ENCODE measurements at regions not wholly inside any gene's neighbourhood (a gene's known extent, or its start where the extent isn't known, plus 50 kb on each side); places are given as distances from the start of the nearest gene placed in this dataset.
"Not testable (repeated sequence)": the region's sequence is repeated elsewhere in the genome, so short reads cannot be mapped to it uniquely, and the experiment has no call there.

GRCh38 chr7:35931551-35931950 lies 130.7 kb downstream of the SEPTIN7 start:
- H3K36me3 ChIP-seq (ENCODE audit: control insufficient read depth, insufficient read depth, low read length); H3K27ac Mint-ChIP-seq (ENCODE audit: unreplicated experiment); intact Hi-C loops (cut with micrococcal nuclease; ENCODE audit: unreplicated experiment); BruUV-seq (replicated peaks); H3K27me3 ChIP-seq (replicated peaks; ENCODE audit: control insufficient read depth, insufficient read depth, low read length); POLR2A ChIA-PET; H3K9me3 Mint-ChIP-seq (ENCODE audit: unreplicated experiment); H3K27me3 Mint-ChIP-seq (ENCODE audit: insufficient read depth, unreplicated experiment); H3K4me3 ChIP-seq (ENCODE audit: low read depth, low read length); H3K4me1 Mint-ChIP-seq (ENCODE audit: low read depth, unreplicated experiment); H3K4me3 Mint-ChIP-seq (ENCODE audit: unreplicated experiment); H3K36me3 Mint-ChIP-seq (ENCODE audit: insufficient read depth, unreplicated experiment); H3K4me1 ChIP-seq; H3K9me3 ChIP-seq; DNase-seq: not testable (repeated sequence)
- CTCF ChIA-PET, result interaction anchor here (0.6 kb wide), 1 partner anchor 202 kb away, joined by 3 read pairs; no protein-coding TSS in a partner anchor

GRCh38 chr7:35940695-35941094 lies 139.8 kb downstream of the SEPTIN7 start:
- H3K9me3 ChIP-seq; H3K4me3 Mint-ChIP-seq (ENCODE audit: unreplicated experiment); H3K36me3 Mint-ChIP-seq (ENCODE audit: insufficient read depth, unreplicated experiment); intact Hi-C loops (cut with micrococcal nuclease; ENCODE audit: unreplicated experiment); H3K36me3 ChIP-seq (ENCODE audit: control insufficient read depth, insufficient read depth, low read length); H3K4me1 ChIP-seq; H3K4me1 Mint-ChIP-seq (ENCODE audit: low read depth, unreplicated experiment); H3K27ac Mint-ChIP-seq (ENCODE audit: unreplicated experiment); H3K4me3 ChIP-seq (ENCODE audit: low read depth, low read length); H3K27me3 ChIP-seq (replicated peaks; ENCODE audit: control insufficient read depth, insufficient read depth, low read length); CTCF ChIA-PET; H3K27me3 Mint-ChIP-seq (ENCODE audit: insufficient read depth, unreplicated experiment); BruUV-seq (replicated peaks); POLR2A ChIA-PET; H3K9me3 Mint-ChIP-seq (ENCODE audit: unreplicated experiment): not testable (repeated sequence)
- peak in 1 of 2 experiments; percentile 43 for DNase-seq

GRCh38 chr7:35945621-35946020 lies 144.8 kb downstream of the SEPTIN7 start:
- DNase-seq; POLR2A ChIA-PET; BruUV-seq (replicated peaks); H3K4me1 Mint-ChIP-seq (ENCODE audit: low read depth, unreplicated experiment); intact Hi-C loops (cut with micrococcal nuclease; ENCODE audit: unreplicated experiment); H3K27ac Mint-ChIP-seq (ENCODE audit: unreplicated experiment); H3K36me3 ChIP-seq (ENCODE audit: control insufficient read depth, insufficient read depth, low read length); CTCF ChIA-PET; H3K36me3 Mint-ChIP-seq (ENCODE audit: insufficient read depth, unreplicated experiment); H3K4me3 ChIP-seq (ENCODE audit: low read depth, low read length); H3K9me3 ChIP-seq; H3K27me3 Mint-ChIP-seq (ENCODE audit: insufficient read depth, unreplicated experiment); H3K4me1 ChIP-seq; H3K27me3 ChIP-seq (replicated peaks; ENCODE audit: control insufficient read depth, insufficient read depth, low read length); H3K4me3 Mint-ChIP-seq (ENCODE audit: unreplicated experiment); H3K9me3 Mint-ChIP-seq (ENCODE audit: unreplicated experiment): not testable (repeated sequence)

- H3K4me3 Mint-ChIP-seq (ENCODE audit: unreplicated experiment); H3K27me3 Mint-ChIP-seq (ENCODE audit: insufficient read depth, unreplicated experiment); H3K36me3 ChIP-seq (ENCODE audit: control insufficient read depth, insufficient read depth, low read length); DNase-seq; H3K27ac Mint-ChIP-seq (ENCODE audit: unreplicated experiment); H3K27me3 ChIP-seq (replicated peaks; ENCODE audit: control insufficient read depth, insufficient read depth, low read length); intact Hi-C loops (cut with micrococcal nuclease; ENCODE audit: unreplicated experiment); H3K4me1 ChIP-seq; POLR2A ChIA-PET; CTCF ChIA-PET; H3K36me3 Mint-ChIP-seq (ENCODE audit: insufficient read depth, unreplicated experiment); BruUV-seq (replicated peaks); H3K4me3 ChIP-seq (ENCODE audit: low read depth, low read length); H3K4me1 Mint-ChIP-seq (ENCODE audit: low read depth, unreplicated experiment); H3K9me3 ChIP-seq; H3K9me3 Mint-ChIP-seq (ENCODE audit: unreplicated experiment): not testable (repeated sequence)
Measured at GRCh38 chr7:35955735-35956134, 154.9 kb downstream of the SEPTIN7 start.

- H3K36me3 Mint-ChIP-seq (ENCODE audit: insufficient read depth, unreplicated experiment); H3K4me1 Mint-ChIP-seq (ENCODE audit: low read depth, unreplicated experiment); BruUV-seq (replicated peaks); H3K4me3 ChIP-seq (ENCODE audit: low read depth, low read length); H3K4me1 ChIP-seq; H3K9me3 ChIP-seq; intact Hi-C loops (cut with micrococcal nuclease; ENCODE audit: unreplicated experiment); H3K36me3 ChIP-seq (ENCODE audit: control insufficient read depth, insufficient read depth, low read length); H3K4me3 Mint-ChIP-seq (ENCODE audit: unreplicated experiment); H3K27ac Mint-ChIP-seq (ENCODE audit: unreplicated experiment); H3K9me3 Mint-ChIP-seq (ENCODE audit: unreplicated experiment); CTCF ChIA-PET; POLR2A ChIA-PET; H3K27me3 ChIP-seq (replicated peaks; ENCODE audit: control insufficient read depth, insufficient read depth, low read length); DNase-seq; H3K27me3 Mint-ChIP-seq (ENCODE audit: insufficient read depth, unreplicated experiment): not testable (repeated sequence)
Measured at GRCh38 chr7:35956988-35957387, 156.1 kb downstream of the SEPTIN7 start.

- H3K36me3 ChIP-seq (ENCODE audit: control insufficient read depth, insufficient read depth, low read length); BruUV-seq (replicated peaks); H3K4me3 ChIP-seq (ENCODE audit: low read depth, low read length); H3K4me1 Mint-ChIP-seq (ENCODE audit: low read depth, unreplicated experiment); POLR2A ChIA-PET; DNase-seq; H3K27ac Mint-ChIP-seq (ENCODE audit: unreplicated experiment); H3K9me3 Mint-ChIP-seq (ENCODE audit: unreplicated experiment); CTCF ChIA-PET; H3K4me3 Mint-ChIP-seq (ENCODE audit: unreplicated experiment); intact Hi-C loops (cut with micrococcal nuclease; ENCODE audit: unreplicated experiment); H3K27me3 ChIP-seq (replicated peaks; ENCODE audit: control insufficient read depth, insufficient read depth, low read length); H3K27me3 Mint-ChIP-seq (ENCODE audit: insufficient read depth, unreplicated experiment); H3K4me1 ChIP-seq; H3K36me3 Mint-ChIP-seq (ENCODE audit: insufficient read depth, unreplicated experiment); H3K9me3 ChIP-seq: not testable (repeated sequence)
Measured at GRCh38 chr7:35961260-35961659, 160.4 kb downstream of the SEPTIN7 start.

GRCh38 chr7:35962607-35963006 lies 161.8 kb downstream of the SEPTIN7 start:
- H3K4me1 ChIP-seq; H3K27me3 ChIP-seq (replicated peaks; ENCODE audit: control insufficient read depth, insufficient read depth, low read length); BruUV-seq (replicated peaks); H3K9me3 Mint-ChIP-seq (ENCODE audit: unreplicated experiment); H3K4me3 Mint-ChIP-seq (ENCODE audit: unreplicated experiment); H3K9me3 ChIP-seq; POLR2A ChIA-PET; H3K4me3 ChIP-seq (ENCODE audit: low read depth, low read length); H3K27me3 Mint-ChIP-seq (ENCODE audit: insufficient read depth, unreplicated experiment); H3K4me1 Mint-ChIP-seq (ENCODE audit: low read depth, unreplicated experiment); DNase-seq; intact Hi-C loops (cut with micrococcal nuclease; ENCODE audit: unreplicated experiment); H3K27ac Mint-ChIP-seq (ENCODE audit: unreplicated experiment); H3K36me3 Mint-ChIP-seq (ENCODE audit: insufficient read depth, unreplicated experiment); H3K36me3 ChIP-seq (ENCODE audit: control insufficient read depth, insufficient read depth, low read length): not testable (repeated sequence)
- CTCF ChIA-PET, result interaction anchor here (0.6 kb wide), 1 partner anchor 8 kb away, joined by 3 read pairs; no protein-coding TSS in a partner anchor
